NCI-H2196 treated with DMSO at 0.1 percent for 48 hours (cell line): ENCODE measurements at regions not wholly inside any gene's neighbourhood (a gene's known extent, or its start where the extent isn't known, plus 50 kb on each side); places are given as distances from the start of the nearest gene placed in this dataset.
"Not testable (repeated sequence)": the region's sequence is repeated elsewhere in the genome, so short reads cannot be mapped to it uniquely, and the experiment has no call there.

ENCODE experiments used
- DNase-seq: peaks from one replicate; lab custom pipeline; 2025; ENCODE audit not compliant: unreplicated experiment; lab: John Stamatoyannopoulos, UW

DNA sequence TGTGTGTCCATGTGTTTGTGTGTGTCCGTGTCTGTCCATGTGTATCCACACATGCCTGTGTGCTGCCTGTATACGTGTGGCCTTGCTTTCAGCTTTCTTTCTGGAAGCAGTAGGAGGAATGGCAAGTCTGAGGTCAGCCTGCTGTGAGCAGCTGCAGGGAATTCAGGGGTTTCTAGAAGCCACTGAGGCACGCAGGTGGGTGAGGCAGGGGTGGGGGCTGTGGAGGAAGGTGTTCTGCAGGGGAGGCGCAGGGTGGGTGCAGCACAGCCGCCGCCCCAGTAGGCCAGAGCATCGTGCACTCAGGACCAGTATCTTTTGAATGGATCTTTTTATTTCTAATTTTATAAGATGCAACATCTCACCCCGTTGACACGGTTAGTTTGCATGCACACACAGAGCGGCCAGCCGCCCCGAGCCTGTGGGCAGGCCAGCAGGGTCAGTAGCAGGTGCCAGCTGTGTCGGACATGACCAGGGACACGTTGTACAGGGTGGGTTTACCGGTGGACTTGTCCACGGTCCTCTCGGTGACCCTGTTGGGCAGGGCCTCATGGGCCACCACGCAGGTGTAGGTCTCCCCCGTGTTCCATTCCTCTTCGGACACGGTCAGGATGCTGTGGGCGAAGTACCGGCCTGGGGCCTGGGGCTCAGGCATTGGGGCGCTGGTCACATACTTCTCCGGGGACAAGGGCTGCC, 327.7 kb downstream of the TMEM121 start:
- DNase-seq = no peak

DNA sequence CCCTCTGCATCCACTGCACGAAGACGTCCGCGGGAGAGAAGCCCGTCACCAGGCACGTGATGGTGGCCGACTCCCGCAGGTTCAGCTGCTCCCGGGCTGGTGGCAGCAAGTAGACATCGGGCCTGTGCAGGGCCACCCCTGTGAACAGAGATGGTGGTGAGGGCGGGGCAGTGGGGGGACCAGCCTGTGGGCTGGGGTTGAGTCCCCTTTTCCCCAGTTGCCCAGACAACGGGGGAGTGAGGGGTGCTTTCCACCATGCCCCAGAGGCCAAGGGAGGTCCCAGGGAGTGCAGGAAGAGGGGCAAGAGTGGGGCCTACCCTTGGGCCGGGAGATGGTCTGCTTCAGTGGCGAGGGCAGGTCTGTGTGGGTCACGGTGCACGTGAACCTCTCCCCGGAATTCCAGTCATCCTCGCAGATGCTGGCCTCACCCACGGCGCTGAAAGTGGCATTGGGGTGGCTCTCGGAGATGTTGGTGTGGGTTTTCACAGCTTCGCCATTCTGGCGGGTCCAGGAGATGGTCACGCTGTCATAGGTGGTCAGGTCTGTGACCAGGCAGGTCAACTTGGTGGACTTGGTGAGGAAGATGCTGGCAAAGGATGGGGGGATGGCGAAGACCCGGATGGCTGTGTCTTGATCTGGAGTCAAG, 328.3 kb downstream of the TMEM121 start:
- no peak for DNase-seq

DNA sequence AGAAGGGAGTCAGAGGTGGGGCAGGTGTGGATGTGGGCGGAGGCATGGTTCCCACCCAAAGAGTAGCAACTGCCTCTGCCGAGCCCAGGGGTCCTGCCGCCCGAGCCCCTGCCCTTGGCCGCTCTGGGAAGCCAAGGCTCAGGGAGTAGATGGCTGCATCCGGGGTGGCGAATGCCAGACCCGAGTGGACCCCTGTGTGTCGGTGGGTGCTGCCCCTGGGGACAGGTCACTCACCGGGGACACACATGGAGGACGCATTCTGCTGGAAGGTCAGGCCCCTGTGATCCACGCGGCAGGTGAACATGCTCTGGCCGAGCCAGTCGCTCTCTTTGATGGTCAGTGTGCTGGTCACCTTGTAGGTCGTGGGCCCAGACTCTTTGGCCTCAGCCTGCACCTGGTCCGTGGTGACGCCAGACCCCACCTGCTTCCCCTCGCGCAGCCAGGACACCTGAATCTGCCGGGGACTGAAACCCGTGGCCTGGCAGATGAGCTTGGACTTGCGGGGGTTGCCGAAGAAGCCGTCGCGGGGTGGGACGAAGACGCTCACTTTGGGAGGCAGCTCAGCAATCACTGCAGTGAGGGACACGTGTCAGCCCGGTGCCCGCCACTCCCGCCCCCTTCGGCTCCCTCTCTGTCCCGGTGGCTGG, 329.0 kb downstream of the TMEM121 start:
- DNase-seq = no peak

DNA sequence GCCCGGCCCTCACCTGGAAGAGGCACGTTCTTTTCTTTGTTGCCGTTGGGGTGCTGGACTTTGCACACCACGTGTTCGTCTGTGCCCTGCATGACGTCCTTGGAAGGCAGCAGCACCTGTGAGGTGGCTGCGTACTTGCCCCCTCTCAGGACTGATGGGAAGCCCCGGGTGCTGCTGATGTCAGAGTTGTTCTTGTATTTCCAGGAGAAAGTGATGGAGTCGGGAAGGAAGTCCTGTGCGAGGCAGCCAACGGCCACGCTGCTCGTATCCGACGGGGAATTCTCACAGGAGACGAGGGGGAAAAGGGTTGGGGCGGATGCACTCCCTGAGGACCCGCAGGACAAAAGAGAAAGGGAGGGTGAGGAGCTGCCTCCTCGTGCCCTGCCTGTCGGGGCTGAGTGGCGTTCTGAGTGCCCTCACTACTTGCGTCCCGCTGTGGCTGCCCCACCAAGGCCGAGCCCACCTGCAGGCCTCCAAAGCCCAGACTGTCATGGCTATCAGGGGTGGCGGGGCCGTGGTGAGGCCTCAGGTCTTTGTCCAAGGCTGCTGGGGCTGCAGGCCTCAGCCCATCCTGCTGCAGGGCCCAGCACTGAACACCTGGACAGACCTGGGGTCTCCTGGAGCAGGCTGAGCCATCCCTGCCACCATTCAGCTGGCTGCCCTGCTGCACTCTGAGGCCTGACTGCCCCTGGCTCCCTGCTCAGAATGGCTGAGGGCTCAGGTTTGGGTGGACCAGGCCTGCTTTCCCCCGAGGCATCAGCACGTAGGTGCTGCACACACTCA, 329.7 kb downstream of the TMEM121 start:
- DNase-seq = no peak

- no peak for DNase-seq
Observed at GRCh38 chr14:105856676-105857219, 330.4 kb downstream of the TMEM121 start.

DNA sequence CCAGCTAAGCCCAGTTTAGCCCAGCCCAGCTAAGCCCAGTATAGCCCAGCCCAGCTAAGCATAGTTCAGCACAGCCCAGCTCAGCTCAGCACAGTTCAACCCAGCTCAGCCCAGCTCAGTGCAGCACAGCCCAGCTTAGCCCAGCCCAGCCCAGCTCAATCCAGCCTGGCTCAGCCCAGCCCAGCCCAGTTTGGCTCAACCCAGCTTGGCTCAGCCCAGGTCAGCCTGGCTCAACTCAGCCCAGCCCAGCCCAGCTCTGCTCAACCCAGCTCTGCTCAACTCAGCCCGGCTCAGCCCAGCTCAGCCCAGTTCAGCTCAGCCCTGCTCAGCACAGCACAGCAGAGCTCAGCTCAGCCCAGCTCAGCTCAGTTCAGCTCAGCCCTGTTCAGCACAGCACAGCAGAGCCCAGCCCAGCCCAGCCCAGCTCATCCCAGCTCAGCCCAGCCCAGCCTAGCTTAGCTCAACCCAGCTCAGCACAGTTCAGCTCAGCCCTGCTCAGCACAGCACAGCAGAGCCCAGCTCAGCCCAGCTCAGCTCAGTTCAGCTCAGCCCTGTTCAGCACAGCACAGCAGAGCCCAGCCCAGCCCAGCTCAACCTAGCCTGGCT, 330.9 kb downstream of the TMEM121 start:
- no peak for DNase-seq

- DNase-seq = no peak
Observed at GRCh38 chr14:105857826-105858675, 331.7 kb downstream of the TMEM121 start.

DNA sequence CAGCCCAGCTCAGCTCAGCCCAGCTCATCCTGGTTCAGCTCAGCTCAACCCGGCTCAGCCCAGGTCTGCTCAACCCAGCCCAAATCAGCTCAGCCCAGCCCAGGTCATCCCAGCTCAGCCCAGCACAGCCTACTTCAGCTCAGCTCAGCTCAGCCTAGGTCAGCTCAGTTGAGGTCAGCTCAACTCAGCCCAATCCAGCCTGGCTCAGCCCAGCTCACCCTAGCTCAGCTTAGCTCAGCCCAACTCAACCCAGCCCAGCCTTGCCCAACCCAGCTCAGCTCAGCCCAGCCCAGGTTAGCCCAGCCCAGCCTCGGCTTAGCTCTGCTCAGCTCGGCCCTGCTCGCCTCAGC, 332.3 kb downstream of the TMEM121 start:
- DNase-seq = no peak

DNA sequence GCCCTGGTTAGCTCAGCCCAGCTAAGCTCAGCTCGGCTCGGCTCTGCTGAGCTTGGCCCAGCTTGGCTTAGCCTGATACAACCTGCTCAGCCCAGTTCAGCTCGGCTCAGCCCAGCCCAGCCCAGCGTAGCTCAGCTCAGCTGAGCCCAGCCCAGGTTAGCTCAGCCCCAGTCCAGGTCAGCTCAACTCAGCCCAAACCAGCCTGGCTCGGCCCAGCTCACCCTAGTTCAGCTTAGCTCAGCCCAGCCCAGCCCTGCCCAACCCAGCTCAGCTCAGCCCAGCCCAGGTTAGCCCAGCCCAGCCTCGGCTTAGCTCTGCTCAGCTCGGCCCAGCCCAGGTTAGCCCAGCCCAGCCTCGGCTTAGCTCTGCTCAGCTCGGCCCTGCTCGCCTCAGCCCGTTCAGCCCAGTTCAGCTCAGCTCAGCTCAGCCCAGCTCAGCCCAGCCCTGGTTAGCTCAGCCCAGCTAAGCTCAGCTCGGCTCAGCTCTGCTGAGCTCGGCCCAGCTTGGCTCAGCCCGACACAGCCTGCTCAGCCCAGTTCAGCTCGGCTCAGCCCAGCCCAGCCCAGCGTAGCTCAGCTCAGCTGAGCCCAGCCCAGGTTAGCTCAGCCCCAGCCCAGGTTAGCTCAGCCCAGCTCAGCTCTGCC, 332.8 kb downstream of the TMEM121 start:
- DNase-seq = not testable (repeated sequence)

- DNase-seq = no peak
Observed at GRCh38 chr14:105859717-105860614, 333.6 kb downstream of the TMEM121 start.

GRCh38 chr14:105860615-105861580, 334.5 kb downstream of the TMEM121 start:
- no peak for DNase-seq

GRCh38 chr14:105861985-105862465, 335.6 kb downstream of the TMEM121 start:
- no peak for DNase-seq

DNA sequence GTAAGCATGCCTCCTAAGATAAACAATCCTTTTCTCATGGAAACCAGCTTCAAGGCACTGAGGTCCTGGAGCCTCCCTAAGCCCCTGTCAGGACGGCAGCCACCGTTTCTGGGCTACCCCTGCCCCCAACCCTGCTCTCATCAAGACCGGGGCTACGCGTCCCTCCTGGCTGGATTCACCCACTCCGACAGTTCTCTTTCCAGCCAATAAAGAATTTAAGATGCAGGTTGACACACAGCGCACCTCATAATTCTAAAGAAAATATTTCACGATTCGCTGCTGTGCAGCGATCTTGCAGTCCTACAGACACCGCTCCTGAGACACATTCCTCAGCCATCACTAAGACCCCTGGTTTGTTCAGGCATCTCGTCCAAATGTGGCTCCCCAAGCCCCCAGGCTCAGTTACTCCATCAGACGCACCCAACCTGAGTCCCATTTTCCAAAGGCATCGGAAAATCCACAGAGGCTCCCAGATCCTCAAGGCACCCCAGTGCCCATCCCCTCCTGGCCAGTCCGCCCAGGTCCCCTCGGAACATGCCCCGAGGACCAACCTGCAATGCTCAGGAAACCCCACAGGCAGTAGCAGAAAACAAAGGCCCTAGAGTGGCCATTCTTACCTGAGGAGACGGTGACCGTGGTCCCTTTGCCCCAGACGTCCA, 336.3 kb downstream of the TMEM121 start:
- DNase-seq = no peak

DNA sequence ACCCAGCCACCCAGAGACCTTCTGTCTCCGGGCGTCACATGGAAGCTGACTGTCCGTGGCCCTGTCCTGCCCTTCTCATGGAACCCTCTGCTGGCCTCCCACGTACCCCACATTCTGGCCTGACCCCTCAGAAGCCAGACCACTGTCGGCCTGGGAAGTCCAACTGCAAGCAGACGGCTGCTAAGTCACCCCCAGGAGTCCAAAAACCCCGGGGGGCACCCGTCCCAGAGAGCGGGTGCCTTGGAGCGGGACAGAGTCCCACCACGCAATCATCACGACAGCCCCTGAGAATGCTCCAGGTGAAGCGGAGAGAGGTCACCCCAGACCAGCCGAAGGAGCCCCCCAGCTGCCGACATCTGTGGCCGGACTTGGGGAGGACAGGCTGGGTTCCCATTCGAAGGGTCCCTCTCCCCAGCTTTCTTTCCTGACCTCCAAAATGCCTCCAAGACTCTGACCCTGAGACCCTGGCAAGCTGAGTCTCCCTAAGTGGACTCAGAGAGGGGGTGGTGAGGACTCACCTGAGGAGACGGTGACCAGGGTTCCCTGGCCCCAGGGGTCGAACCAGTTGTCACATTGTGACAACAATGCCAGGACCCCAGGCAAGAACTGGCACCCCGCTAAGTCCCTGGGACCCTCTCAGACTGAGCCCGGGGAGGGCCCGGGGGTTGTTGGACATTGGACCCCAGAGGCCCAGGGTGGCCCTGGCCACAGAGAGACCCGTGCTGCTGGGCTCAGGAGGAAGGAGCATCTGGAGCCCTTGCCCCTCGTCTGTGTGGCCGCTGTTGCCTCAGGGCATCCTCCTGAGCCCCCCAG, 337.1 kb downstream of the TMEM121 start:
- no peak for DNase-seq

- DNase-seq = no peak
Observed at GRCh38 chr14:105864116-105864515, 337.7 kb downstream of the TMEM121 start.
